H1 (cell line): ENCODE measurements at regions not wholly inside any gene's neighbourhood (a gene's known extent, or its start where the extent isn't known, plus 50 kb on each side); places are given as distances from the start of the nearest gene placed in this dataset.

Source experiments
- CTCF ChIA-PET: fragments of 300-600 bp; sonication (Branson Sonifier 250); formaldehyde crosslinking; loops from one replicate; lab custom pipeline; 2021; ENCODE audit not compliant: partially characterized antibody; lab: Charles Lee
- POLR2A ChIA-PET: fragments of 300-600 bp; sonication (Branson Sonifier 250); formaldehyde crosslinking; loops from one replicate; lab custom pipeline; 2021; ENCODE audit warnings: inconsistent platforms; ENCODE audit not compliant: partially characterized antibody; lab: Charles Lee
- DNase-seq, 2 experiments: peaks; one replicate each; pipeline versions ENCODE4 v3.0.0 to v3.0.0-alpha.2; 2010 to 2022; ENCODE audit warnings: low spot score in 2 of 2, low read depth in 1 of 2, mixed read lengths in 1 of 2
- FAIRE-seq: peaks from 2 replicates; lab custom pipeline; 2011; peaks lifted over from hg19 to GRCh38; lab: Jason Lieb, UNC
- H2AFZ ChIP-seq: 2 replicates; pipeline ENCODE4 v1.8.1; 2012; ENCODE audit warnings: low read length, inconsistent platforms
- H2AK5ac ChIP-seq: 2 replicates; pipeline ENCODE4 v1.6.1; 2013; ENCODE audit warnings: low read depth, low read length
- H2BK120ac ChIP-seq: replicated peaks from 2 replicates; pipeline ENCODE3; 2013; ENCODE audit warnings: low read depth, low read length, inconsistent platforms
- H2BK12ac ChIP-seq: 2 replicates; pipeline ENCODE4 v1.6.1; 2013; ENCODE audit warnings: low read depth, low read length
- H2BK15ac ChIP-seq: 2 replicates; pipeline ENCODE4 v1.6.1; 2013; ENCODE audit warnings: low read length
- H2BK20ac ChIP-seq: 2 replicates; pipeline ENCODE4 v1.6.1; 2013; ENCODE audit warnings: low read length
- H2BK5ac ChIP-seq: 2 replicates; pipeline ENCODE4 v1.6.1; 2013; ENCODE audit warnings: low read depth, low read length
- H3K14ac ChIP-seq: 2 replicates; pipeline ENCODE4 v1.6.1; 2013; ENCODE audit warnings: inconsistent platforms; ENCODE audit not compliant: insufficient read length
- H3K18ac ChIP-seq: 2 replicates; pipeline ENCODE4 v1.6.1; 2013; ENCODE audit warnings: low read length; ENCODE audit errors: extremely low read depth
- H3K23ac ChIP-seq: 2 replicates; pipeline ENCODE4 v1.6.1; 2013; ENCODE audit warnings: inconsistent platforms; ENCODE audit not compliant: insufficient read length
- H3K23me2 ChIP-seq: 2 replicates; pipeline ENCODE4 v1.6.1; 2013; ENCODE audit warnings: low read depth, low read length
- H3K27ac ChIP-seq: 2 replicates; pipeline ENCODE4 v1.6.1; 2011; ENCODE audit warnings: low read depth, low read length, inconsistent platforms
- H3K27me3 ChIP-seq, 4 experiments: replicated peaks in 1 of 4; 1 replicate in 1 of 4; 2 replicates in 3 of 4; pipeline versions ENCODE4 v1.6.1 to v1.8.1; 2011 to 2013; ENCODE audit warnings: low read length in 3 of 4, mild to moderate bottlenecking in 3 of 4, inconsistent platforms in 2 of 4, mixed read lengths in 2 of 4, moderate library complexity in 1 of 4; ENCODE audit not compliant: control insufficient read depth in 3 of 4, insufficient read depth in 3 of 4; ENCODE audit errors: extremely low read depth in 1 of 4
- H3K36me3 ChIP-seq, 4 experiments: 2 replicates each; pipeline versions ENCODE4 v1.6.1 to v1.8.1; 2011 to 2013; ENCODE audit warnings: mild to moderate bottlenecking in 4 of 4, low read length in 3 of 4, moderate library complexity in 2 of 4, control low read depth in 1 of 4, inconsistent platforms in 1 of 4; ENCODE audit not compliant: insufficient read depth in 4 of 4, control insufficient read depth in 2 of 4
- H3K4ac ChIP-seq: replicated peaks from 2 replicates; pipeline ENCODE3; 2013; ENCODE audit warnings: low read length, low read depth, mixed read lengths, inconsistent platforms; ENCODE audit not compliant: insufficient read length
- H3K4me1 ChIP-seq, 4 experiments: replicated peaks in 1 of 4; 1 replicate in 1 of 4; 2 replicates in 3 of 4; pipeline versions ENCODE4 v1.6.1 to v1.8.1; 2011 to 2013; ENCODE audit warnings: low read length in 3 of 4, inconsistent platforms in 2 of 4, mixed read lengths in 1 of 4; ENCODE audit not compliant: insufficient read depth in 4 of 4, control insufficient read depth in 3 of 4
- H3K4me2 ChIP-seq, 2 experiments: 2 replicates each; pipeline versions ENCODE4 v1.6.1 to v1.8.1; 2011 to 2013; ENCODE audit warnings: low read depth in 2 of 2, low read length in 2 of 2, control low read depth in 1 of 2, inconsistent platforms in 1 of 2, mild to moderate bottlenecking in 1 of 2; ENCODE audit not compliant: insufficient read depth in 1 of 2
- H3K4me3 ChIP-seq, 4 experiments: fragments of 200-600, 300-600 bp in 1 of 4; sonication (generic), shearing (Covaris generic), sonication (Bioruptor Twin) in 1 of 4; 2 replicates each; pipeline versions ENCODE4 v1.5.1 to v1.8.1; 2011 to 2016; ENCODE audit warnings: low read length in 4 of 4, low read depth in 3 of 4, control low read depth in 2 of 4, inconsistent platforms in 2 of 4, mild to moderate bottlenecking in 2 of 4, mixed read lengths in 1 of 4, moderate library complexity in 1 of 4; ENCODE audit not compliant: insufficient read depth in 2 of 4; ENCODE audit errors: extremely low read depth in 1 of 4
- H3K56ac ChIP-seq: replicated peaks from 2 replicates; pipeline ENCODE3; 2013; ENCODE audit warnings: low read depth, mild to moderate bottlenecking, mixed read lengths, low read length, inconsistent platforms; ENCODE audit not compliant: insufficient read length
- H3K79me1 ChIP-seq: 2 replicates; pipeline ENCODE4 v1.6.1; 2013; ENCODE audit warnings: low read depth, low read length, control low read depth
- H3K79me2 ChIP-seq, 2 experiments: 2 replicates each; pipeline versions ENCODE4 v1.6.1 to v1.8.1; 2012 to 2013; ENCODE audit warnings: low read length in 2 of 2, mild to moderate bottlenecking in 2 of 2, inconsistent platforms in 1 of 2; ENCODE audit not compliant: insufficient read depth in 2 of 2, control insufficient read depth in 1 of 2
- H3K9ac ChIP-seq, 4 experiments: replicated peaks in 1 of 4; 1 replicate in 1 of 4; 2 replicates in 3 of 4; pipeline versions ENCODE4 v1.6.1 to v1.8.1; 2011 to 2013; ENCODE audit warnings: low read depth in 3 of 4, low read length in 3 of 4, control low read depth in 2 of 4, mild to moderate bottlenecking in 2 of 4, moderate library complexity in 2 of 4, inconsistent platforms in 1 of 4; ENCODE audit errors: extremely low read depth in 1 of 4
- H3K9me3 ChIP-seq, 2 experiments: 2 replicates each; pipeline versions ENCODE4 v1.6.1 to v1.8.1; 2012 to 2013; ENCODE audit warnings: mild to moderate bottlenecking in 2 of 2, moderate library complexity in 2 of 2, control low read depth in 1 of 2, inconsistent platforms in 1 of 2, low read depth in 1 of 2, low read length in 1 of 2, mixed read lengths in 1 of 2; ENCODE audit not compliant: insufficient read depth in 2 of 2
- H4K20me1 ChIP-seq, 2 experiments: replicated peaks in 1 of 2; 2 replicates each; pipeline versions ENCODE3 to v1.8.1; 2011 to 2013; ENCODE audit warnings: inconsistent platforms in 2 of 2, low read length in 2 of 2, mild to moderate bottlenecking in 1 of 2; ENCODE audit not compliant: insufficient read depth in 2 of 2, control insufficient read depth in 1 of 2
- H4K5ac ChIP-seq: 2 replicates; pipeline ENCODE4 v1.6.1; 2013; ENCODE audit warnings: low read length, low read depth, mixed read lengths, inconsistent platforms; ENCODE audit not compliant: insufficient read length
- H4K8ac ChIP-seq: 2 replicates; pipeline ENCODE4 v1.8.0; 2013; ENCODE audit warnings: mild to moderate bottlenecking, moderate library complexity, low read length, inconsistent platforms; ENCODE audit not compliant: insufficient read depth; ENCODE audit errors: extremely low read depth
- H4K91ac ChIP-seq: replicated peaks from 2 replicates; pipeline ENCODE3; 2013; ENCODE audit warnings: low read length, mixed read lengths, inconsistent platforms; ENCODE audit not compliant: insufficient read length
- CBX8 ChIP-seq: fragments of 300-800, 300-1000 bp; sonication (generic); IDR thresholded peaks from 2 replicates; pipeline ENCODE4 v1.7.1; 2016; ENCODE audit warnings: low read depth, low read length, borderline replicate concordance
- HDAC2 ChIP-seq, 2 experiments: fragments of 300-600 bp in 1 of 2; sonication (generic) in 1 of 2; IDR thresholded peaks; 2 replicates each; pipeline ENCODE4 v1.6.1; 2011 to 2012; ENCODE audit warnings: low read depth in 2 of 2, low read length in 2 of 2, mild to moderate bottlenecking in 2 of 2, moderate library complexity in 2 of 2, borderline replicate concordance in 1 of 2, inconsistent platforms in 1 of 2
- SP4 ChIP-seq: IDR thresholded peaks from 2 replicates; pipeline ENCODE4 v1.6.1; 2012; ENCODE audit warnings: low read length, inconsistent platforms
- TEAD4 ChIP-seq: IDR thresholded peaks from 2 replicates; pipeline ENCODE4 v1.6.1; 2012; ENCODE audit warnings: low read depth, low read length, inconsistent platforms, mixed read lengths
- WGBS, 2 experiments: shearing (Covaris generic) in 1 of 2; methylation state at CpG; one replicate each; pipeline versions ENCODE4 v1.1.6 to v1.1.7; 2013 to 2015; ENCODE audit warnings: low lambda C conversion rate in 2 of 2, mixed read lengths in 2 of 2, inconsistent platforms in 1 of 2, low coverage in 1 of 2, missing lambda C conversion rate in 1 of 2; ENCODE audit not compliant: insufficient replicate concordance in 2 of 2, insufficient coverage in 1 of 2, insufficient read length in 1 of 2; ENCODE audit errors: extremely low coverage in 1 of 2, missing lambda C conversion rate in 1 of 2; 5-methylcytosine and 5-hydroxymethylcytosine counted together

- H3K23ac ChIP-seq, result no peak overlapping the region
- no peak overlapping the region for H2BK5ac ChIP-seq
- no peak overlapping the region for H4K8ac ChIP-seq
- no peak for TF ChIP-seq CBX8
- no peak for TF ChIP-seq HDAC2 (IDR thresholded peaks at IDR 0.05; ENCODE audit: borderline replicate concordance in 1 of 2, low read depth in 2 of 2, low read length in 2 of 2)
- TF ChIP-seq SP4, result no peak
- TF ChIP-seq TEAD4, result no peak
- no peaks in the 10 kb centered on the region for H4K20me1 ChIP-seq
- no peak overlapping the region for H4K91ac ChIP-seq
- H3K27ac ChIP-seq, result no peak overlapping the region
- DNase-seq, result no peak
- no peak overlapping the region for H2BK12ac ChIP-seq
- no peak overlapping the region for H4K5ac ChIP-seq
- H3K9ac ChIP-seq, result no peak overlapping the region
- H3K14ac ChIP-seq, result no peak overlapping the region
- CTCF ChIA-PET, result interaction anchor here (0.8 to 1.7 kb wide), 5 partner anchors 59 to 86 kb away, joined by 3 to 7 read pairs (median 4); no protein-coding TSS in a partner anchor
- no peak overlapping the region for H3K56ac ChIP-seq
- no peaks in the 10 kb centered on the region for H3K79me2 ChIP-seq
- no peaks in the 10 kb centered on the region for H3K23me2 ChIP-seq
- WGBS, 2 experiments, result 74% methylated on average over 3 of the region's 3 CpGs; no CpG with 5 or more reads in 1 of the 2 experiments
- POLR2A ChIA-PET, result no interaction called here
- H2BK15ac ChIP-seq, result no peak overlapping the region
- no peaks in the 10 kb centered on the region for H3K9me3 ChIP-seq
- H3K27me3 ChIP-seq, result no peaks in the 10 kb centered on the region
- H2AFZ ChIP-seq, result no peak overlapping the region
- no peak overlapping the region for H2AK5ac ChIP-seq
- H2BK20ac ChIP-seq, result no peak overlapping the region
- H3K18ac ChIP-seq, result no peak overlapping the region
- no peak overlapping the region for H3K4ac ChIP-seq
- H2BK120ac ChIP-seq, result no peak overlapping the region
- FAIRE-seq, result no peak
- peaks cover 0 to 2% (median 0%) of the 10 kb centered on the region in 4 experiments; a peak in 2 of 7 replicates for H3K4me1 ChIP-seq
- H3K36me3 ChIP-seq, result no peaks in the 10 kb centered on the region
- no peaks in the 10 kb centered on the region for H3K79me1 ChIP-seq
- H3K4me3 ChIP-seq, result no peak overlapping the region
- no peak overlapping the region for H3K4me2 ChIP-seq
Measured at GRCh38 chr1:203402152-203402551, 51.2 kb upstream of the FMOD start.
